ENCODE measurements at regions not wholly inside any gene's neighbourhood (a gene's known extent, or its start where the extent isn't known, plus 50 kb on each side); places are given as distances from the start of the nearest gene placed in this dataset.

DNA sequence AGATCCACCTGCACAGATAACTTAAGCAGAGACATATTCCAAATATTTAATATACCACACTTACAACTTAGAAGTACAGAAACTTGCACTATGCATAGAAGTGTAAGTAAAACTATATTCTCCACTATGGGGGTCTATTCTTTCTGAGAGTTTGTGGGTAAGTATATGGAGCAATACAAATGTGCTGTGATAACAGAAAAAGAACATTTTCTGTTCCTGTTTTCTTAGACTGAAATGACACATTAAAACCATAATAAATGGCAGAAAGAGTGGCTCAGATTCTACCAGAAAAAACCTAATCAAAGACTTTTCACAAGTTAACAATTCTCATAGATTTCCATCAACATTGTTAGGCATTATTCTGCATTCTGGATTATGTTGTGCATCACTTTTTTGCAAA, 96.6 kb upstream of the WNT7A start:
- H3K4me1 ChIP-seq (ENCODE audit: control insufficient read depth, low read depth, low read length), result no peaks in the 10 kb centered on the region
- no peak overlapping the region for H4K5ac ChIP-seq (ENCODE audit: low read length)
- no peak overlapping the region for H3K56ac ChIP-seq (ENCODE audit: low read length)
- H3K36me3 ChIP-seq (ENCODE audit: control insufficient read depth, insufficient read depth, low read length), result no peaks in the 10 kb centered on the region
- H3K27me3 ChIP-seq (ENCODE audit: insufficient read depth, low read length, poor library complexity), result no peaks in the 10 kb centered on the region
- no peak overlapping the region for H2BK15ac ChIP-seq (replicated peaks; ENCODE audit: low read depth)
- no peak overlapping the region for H2BK120ac ChIP-seq (ENCODE audit: low read depth, low read length)
- H2AK5ac ChIP-seq (ENCODE audit: low read length), result no peak overlapping the region
- H4K8ac ChIP-seq (ENCODE audit: low read depth, low read length), result no peak overlapping the region
- H3K4me3 ChIP-seq (ENCODE audit: low read length), result no peak overlapping the region
- no peak overlapping the region for H3K27ac ChIP-seq (ENCODE audit: low read depth, low read length)
- no peak for DNase-seq
- H3K18ac ChIP-seq (ENCODE audit: low read length), result no peak overlapping the region
- no peak overlapping the region for H2BK5ac ChIP-seq (ENCODE audit: low read length)
- H3K9ac ChIP-seq (ENCODE audit: low read length), result no peak overlapping the region
- no peaks in the 10 kb centered on the region for H3K79me2 ChIP-seq (ENCODE audit: control insufficient read depth, insufficient read depth, low read length)
- H3K23ac ChIP-seq (ENCODE audit: low read length), result no peak overlapping the region
- no peaks in the 10 kb centered on the region for H3K79me1 ChIP-seq (ENCODE audit: low read length)
- no peak overlapping the region for H3K4ac ChIP-seq (ENCODE audit: low read depth, low read length)
- H3K4me2 ChIP-seq (ENCODE audit: low read length), result no peak overlapping the region

DNA sequence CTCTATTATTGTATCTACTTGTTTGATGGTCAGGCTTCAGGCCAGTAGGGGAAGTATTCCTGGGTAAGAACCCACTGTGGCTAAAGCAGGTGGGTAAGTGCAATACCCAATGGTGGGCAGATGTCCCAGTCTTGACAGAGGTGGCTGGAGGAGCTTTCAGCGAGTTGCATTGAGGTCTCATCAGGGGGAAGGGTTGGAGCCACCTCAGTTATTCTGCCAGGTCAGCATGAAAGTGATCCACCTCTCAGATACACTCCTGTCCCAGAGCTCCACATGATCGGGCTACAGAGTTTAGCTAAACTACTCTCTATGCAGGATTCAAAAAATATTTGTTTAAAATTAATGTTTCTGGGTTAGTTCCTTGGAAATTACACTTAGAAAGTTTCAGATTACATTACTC, 95.8 kb upstream of the WNT7A start:
- Histone ChIP-seq H2BK5ac (ENCODE audit: low read length) (no peak overlapping the region), H3K79me2 (ENCODE audit: control insufficient read depth, insufficient read depth, low read length) (no peaks in the 10 kb centered on the region), H3K18ac (ENCODE audit: low read length) (no peak overlapping the region), H3K4me2 (ENCODE audit: low read length) (no peak overlapping the region), H3K56ac (ENCODE audit: low read length) (no peak overlapping the region), H3K9ac (ENCODE audit: low read length) (no peak overlapping the region), H2BK120ac (ENCODE audit: low read depth, low read length) (no peak overlapping the region), H3K27me3 (ENCODE audit: insufficient read depth, low read length, poor library complexity) (no peaks in the 10 kb centered on the region), H2BK15ac (replicated peaks; ENCODE audit: low read depth) (no peak overlapping the region), H4K5ac (ENCODE audit: low read length) (no peak overlapping the region), H3K4me1 (ENCODE audit: control insufficient read depth, low read depth, low read length) (no peaks in the 10 kb centered on the region), H4K8ac (ENCODE audit: low read depth, low read length) (no peak overlapping the region), H2AK5ac (ENCODE audit: low read length) (no peak overlapping the region), H3K36me3 (ENCODE audit: control insufficient read depth, insufficient read depth, low read length) (no peaks in the 10 kb centered on the region), H3K23ac (ENCODE audit: low read length) (no peak overlapping the region), H3K4ac (ENCODE audit: low read depth, low read length) (no peak overlapping the region), H3K27ac (ENCODE audit: low read depth, low read length) (no peak overlapping the region), H3K4me3 (ENCODE audit: low read length) (no peak overlapping the region), H3K79me1 (ENCODE audit: low read length) (no peaks in the 10 kb centered on the region)
- WGBS (ENCODE audit: extremely low coverage, insufficient coverage, low lambda C conversion rate), result no CpG with 5 or more reads among the region's 2 CpGs
- no peak for DNase-seq

DNA sequence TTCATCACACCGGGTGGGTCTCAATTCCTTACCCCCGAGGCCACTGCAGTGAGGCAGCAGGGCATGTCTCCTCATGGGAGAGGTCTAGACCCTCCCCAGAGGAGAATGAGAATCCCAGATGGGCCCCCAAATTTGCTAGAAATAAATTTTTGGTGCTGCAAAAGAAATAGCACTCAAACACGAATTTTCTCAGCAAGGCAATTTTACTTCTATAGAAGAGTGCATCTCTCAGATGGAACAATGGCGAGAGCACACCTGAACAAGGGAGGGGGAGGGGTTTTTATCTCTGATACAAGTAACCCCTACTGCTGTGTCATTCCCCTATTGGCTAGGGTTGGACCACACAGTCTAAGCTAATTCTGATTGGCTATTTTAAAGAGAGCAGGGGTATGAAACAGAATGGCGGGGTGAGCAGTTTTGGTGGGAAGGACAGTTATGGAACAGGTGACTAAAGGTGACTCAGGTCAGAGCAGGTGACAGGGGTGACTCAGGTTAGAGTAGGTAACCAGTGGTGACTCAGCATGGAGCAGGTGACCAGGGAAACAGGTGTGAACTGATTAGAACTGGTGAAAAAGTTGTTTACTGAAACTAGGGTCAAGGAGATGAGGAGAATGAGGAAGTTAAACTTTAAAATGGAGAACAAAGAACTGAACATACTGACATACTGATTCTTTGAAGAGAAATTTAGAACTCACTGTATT, 93.0 kb upstream of the WNT7A start:
- no peak overlapping the region for H2BK5ac ChIP-seq (ENCODE audit: low read length)
- no peak overlapping the region for H3K4me3 ChIP-seq (ENCODE audit: low read length)
- no peak overlapping the region for H3K56ac ChIP-seq (ENCODE audit: low read length)
- no peaks in the 10 kb centered on the region for H3K4me1 ChIP-seq (ENCODE audit: control insufficient read depth, low read depth, low read length)
- H3K27ac ChIP-seq (ENCODE audit: low read depth, low read length), result no peak overlapping the region
- no peak overlapping the region for H3K4ac ChIP-seq (ENCODE audit: low read depth, low read length)
- no peak overlapping the region for H2BK120ac ChIP-seq (ENCODE audit: low read depth, low read length)
- H3K23ac ChIP-seq (ENCODE audit: low read length), result no peak overlapping the region
- no peaks in the 10 kb centered on the region for H3K27me3 ChIP-seq (ENCODE audit: insufficient read depth, low read length, poor library complexity)
- H3K18ac ChIP-seq (ENCODE audit: low read length), result no peak overlapping the region
- no peak overlapping the region for H2BK15ac ChIP-seq (replicated peaks; ENCODE audit: low read depth)
- no peak overlapping the region for H4K5ac ChIP-seq (ENCODE audit: low read length)
- H2AK5ac ChIP-seq (ENCODE audit: low read length), result no peak overlapping the region
- DNase-seq, result no peak
- WGBS (ENCODE audit: extremely low coverage, insufficient coverage, low lambda C conversion rate), result no CpG with 5 or more reads among the region's 5 CpGs
- H3K4me2 ChIP-seq (ENCODE audit: low read length), result no peak overlapping the region
- H3K79me2 ChIP-seq (ENCODE audit: control insufficient read depth, insufficient read depth, low read length), result no peaks in the 10 kb centered on the region
- H4K8ac ChIP-seq (ENCODE audit: low read depth, low read length), result no peak overlapping the region
- no peaks in the 10 kb centered on the region for H3K36me3 ChIP-seq (ENCODE audit: control insufficient read depth, insufficient read depth, low read length)
- no peaks in the 10 kb centered on the region for H3K79me1 ChIP-seq (ENCODE audit: low read length)
- no peak overlapping the region for H3K9ac ChIP-seq (ENCODE audit: low read length)

DNA sequence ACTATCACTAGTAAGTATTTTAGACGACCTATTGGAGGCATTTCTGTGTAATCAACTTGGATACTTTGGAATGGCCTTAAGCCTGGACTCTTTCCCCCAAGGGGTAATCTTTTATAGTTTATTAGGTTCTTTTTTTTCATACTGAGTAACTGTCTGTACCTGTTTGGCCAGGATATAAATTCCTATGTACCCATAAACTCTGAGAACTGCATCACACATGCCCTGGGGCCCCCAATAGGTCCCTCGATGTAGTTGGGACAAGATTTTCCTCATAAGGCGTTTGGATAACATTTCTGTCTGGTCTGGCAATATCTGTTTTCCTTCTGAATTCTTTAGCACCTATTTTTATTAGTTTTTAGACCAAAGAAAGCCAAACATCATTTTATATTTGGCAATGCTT, 86.4 kb upstream of the WNT7A start:
- no peak overlapping the region for H3K4ac ChIP-seq (ENCODE audit: low read depth, low read length)
- no peaks in the 10 kb centered on the region for H3K27me3 ChIP-seq (ENCODE audit: insufficient read depth, low read length, poor library complexity)
- no peaks in the 10 kb centered on the region for H3K79me2 ChIP-seq (ENCODE audit: control insufficient read depth, insufficient read depth, low read length)
- no peaks in the 10 kb centered on the region for H3K79me1 ChIP-seq (ENCODE audit: low read length)
- H4K5ac ChIP-seq (ENCODE audit: low read length), result no peak overlapping the region
- no peaks in the 10 kb centered on the region for H3K4me1 ChIP-seq (ENCODE audit: control insufficient read depth, low read depth, low read length)
- H3K9ac ChIP-seq (ENCODE audit: low read length), result no peak overlapping the region
- DNase-seq, result no peak
- no peak overlapping the region for H2BK120ac ChIP-seq (ENCODE audit: low read depth, low read length)
- H3K27ac ChIP-seq (ENCODE audit: low read depth, low read length), result no peak overlapping the region
- WGBS (ENCODE audit: extremely low coverage, insufficient coverage, low lambda C conversion rate), result no CpG with 5 or more reads among the region's 3 CpGs
- H4K8ac ChIP-seq (ENCODE audit: low read depth, low read length), result no peak overlapping the region
- no peaks in the 10 kb centered on the region for H3K36me3 ChIP-seq (ENCODE audit: control insufficient read depth, insufficient read depth, low read length)
- no peak overlapping the region for H2BK15ac ChIP-seq (replicated peaks; ENCODE audit: low read depth)
- no peak overlapping the region for H3K4me3 ChIP-seq (ENCODE audit: low read length)
- H2BK5ac ChIP-seq (ENCODE audit: low read length), result no peak overlapping the region
- H3K18ac ChIP-seq (ENCODE audit: low read length), result no peak overlapping the region
- H3K56ac ChIP-seq (ENCODE audit: low read length), result no peak overlapping the region
- H2AK5ac ChIP-seq (ENCODE audit: low read length), result no peak overlapping the region
- H3K4me2 ChIP-seq (ENCODE audit: low read length), result no peak overlapping the region
- no peak overlapping the region for H3K23ac ChIP-seq (ENCODE audit: low read length)

DNA sequence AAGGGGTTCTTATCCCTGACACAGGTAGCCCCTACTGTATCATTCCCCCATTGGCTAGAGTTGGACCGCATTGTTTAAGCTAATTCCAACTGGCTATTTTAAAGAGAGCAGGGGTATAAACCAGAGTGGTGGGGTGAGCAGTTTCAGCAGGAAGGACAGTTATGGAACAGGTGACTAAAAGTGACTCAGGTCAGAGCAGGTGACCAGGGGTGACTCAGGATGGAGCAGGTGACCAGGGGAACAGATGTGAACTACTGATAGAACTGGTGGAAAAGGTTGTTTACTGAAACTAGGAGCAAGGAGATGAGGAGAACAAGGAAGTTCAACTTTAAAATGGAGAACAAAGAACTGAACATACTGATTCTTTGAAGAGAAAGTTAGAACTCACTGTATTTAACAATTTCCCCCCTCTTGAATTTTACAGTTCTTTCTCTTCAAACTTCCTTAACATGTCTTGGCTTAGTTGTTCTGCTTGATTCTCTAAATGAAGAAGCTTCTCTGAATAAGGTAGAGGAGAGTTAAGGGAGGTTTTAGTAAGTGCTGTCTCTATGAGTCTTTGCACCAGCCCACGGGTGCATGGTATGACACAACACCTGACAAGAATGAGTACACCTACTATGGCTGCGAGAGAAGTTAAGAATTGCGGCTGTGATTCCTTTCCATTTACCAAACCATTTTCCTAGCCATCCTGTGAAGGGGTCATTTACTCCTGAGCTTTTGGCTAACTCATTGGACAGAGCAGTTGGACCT, 83.4 kb upstream of the WNT7A start:
- WGBS (ENCODE audit: extremely low coverage, insufficient coverage, low lambda C conversion rate), result no CpG with 5 or more reads among the region's 4 CpGs
- Histone ChIP-seq H3K4me3 (ENCODE audit: low read length) (no peak overlapping the region), H3K27me3 (ENCODE audit: insufficient read depth, low read length, poor library complexity) (no peaks in the 10 kb centered on the region), H3K56ac (ENCODE audit: low read length) (no peak overlapping the region), H2BK15ac (replicated peaks; ENCODE audit: low read depth) (no peak overlapping the region), H3K4me1 (ENCODE audit: control insufficient read depth, low read depth, low read length) (no peaks in the 10 kb centered on the region), H3K79me1 (ENCODE audit: low read length) (no peaks in the 10 kb centered on the region), H4K5ac (ENCODE audit: low read length) (no peak overlapping the region), H2BK5ac (ENCODE audit: low read length) (no peak overlapping the region), H3K4me2 (ENCODE audit: low read length) (no peak overlapping the region), H3K27ac (ENCODE audit: low read depth, low read length) (no peak overlapping the region), H3K23ac (ENCODE audit: low read length) (no peak overlapping the region), H2AK5ac (ENCODE audit: low read length) (no peak overlapping the region), H3K79me2 (ENCODE audit: control insufficient read depth, insufficient read depth, low read length) (no peaks in the 10 kb centered on the region), H3K36me3 (ENCODE audit: control insufficient read depth, insufficient read depth, low read length) (no peaks in the 10 kb centered on the region), H3K18ac (ENCODE audit: low read length) (no peak overlapping the region), H3K4ac (ENCODE audit: low read depth, low read length) (no peak overlapping the region), H3K9ac (ENCODE audit: low read length) (no peak overlapping the region), H4K8ac (ENCODE audit: low read depth, low read length) (no peak overlapping the region), H2BK120ac (ENCODE audit: low read depth, low read length) (no peak overlapping the region)
- no peak for DNase-seq

Measured in mesendoderm (in vitro differentiated cells).